Embryonic facial prominence (tissue), 1 donor: ENCODE measurements at regions not wholly inside any gene's neighbourhood (a gene's known extent, or its start where the extent isn't known, plus 50 kb on each side); places are given as distances from the start of the nearest gene placed in this dataset.

Experiments used
- DNase-seq: peaks from one replicate; pipeline ENCODE4 v3.0.0-alpha.2; 2016; ENCODE audit errors: extremely low spot score

GRCh38 chr10:111131168-111131799 lies 54.5 kb downstream of the ADRA2A start:
- no peak for DNase-seq

- DNase-seq, result no peak
Measured at GRCh38 chr10:111137007-111137406, 60.2 kb downstream of the ADRA2A start.

GRCh38 chr10:111137587-111137986 lies 60.8 kb downstream of the ADRA2A start:
- DNase-seq, result no peak

GRCh38 chr10:111138544-111138943 lies 61.7 kb downstream of the ADRA2A start:
- DNase-seq, result no peak

GRCh38 chr10:111139567-111139966 lies 62.7 kb downstream of the ADRA2A start:
- DNase-seq, result no peak

- no peak for DNase-seq
Measured at GRCh38 chr10:111142092-111142768, 65.4 kb downstream of the ADRA2A start.

GRCh38 chr10:111146025-111146640 lies 69.3 kb downstream of the ADRA2A start:
- DNase-seq, result no peak

- DNase-seq, result no peak
Measured at GRCh38 chr10:111148025-111148424, 71.2 kb downstream of the ADRA2A start.

- no peak for DNase-seq
Measured at GRCh38 chr10:111148440-111148839, 71.6 kb downstream of the ADRA2A start.

- no peak for DNase-seq
Measured at GRCh38 chr10:111150691-111151090, 73.9 kb downstream of the ADRA2A start.

GRCh38 chr10:111151595-111152307 lies 74.9 kb downstream of the ADRA2A start:
- DNase-seq, result no peak

GRCh38 chr10:111156754-111157153 lies 79.9 kb downstream of the ADRA2A start:
- DNase-seq, result no peak

GRCh38 chr10:111158595-111158994 lies 81.8 kb downstream of the ADRA2A start:
- no peak for DNase-seq

- no peak for DNase-seq
Measured at GRCh38 chr10:111161109-111161874, 84.5 kb downstream of the ADRA2A start.

GRCh38 chr10:111171183-111171582 lies 94.4 kb downstream of the ADRA2A start:
- DNase-seq, result no peak

- DNase-seq, result no peak
Measured at GRCh38 chr10:111175787-111176186, 99.0 kb downstream of the ADRA2A start.

GRCh38 chr10:111177379-111177778 lies 100.5 kb downstream of the ADRA2A start:
- no peak for DNase-seq

GRCh38 chr10:111179514-111179913 lies 102.7 kb downstream of the ADRA2A start:
- DNase-seq, result no peak

- no peak for DNase-seq
Measured at GRCh38 chr10:111186358-111186757, 109.5 kb downstream of the ADRA2A start.

- DNase-seq, result no peak
Measured at GRCh38 chr10:111187096-111187495, 110.3 kb downstream of the ADRA2A start.

- no peak for DNase-seq
Measured at GRCh38 chr10:111199587-111199986, 122.8 kb downstream of the ADRA2A start.
